H1 (cell line): ENCODE measurements at regions not wholly inside any gene's neighbourhood (a gene's known extent, or its start where the extent isn't known, plus 50 kb on each side); places are given as distances from the start of the nearest gene placed in this dataset.

Experiments
- CHD2 ChIP-seq: IDR thresholded peaks from 2 replicates; pipeline ENCODE4 v1.6.1; 2012; ENCODE audit warnings: low read length, improper control_type of control experiment
- CREB1 ChIP-seq: IDR thresholded peaks from 2 replicates; pipeline ENCODE4 v1.6.1; 2012; ENCODE audit warnings: inconsistent platforms
- KDM5A ChIP-seq: fragments of 200-600 bp; IDR thresholded peaks from 2 replicates; pipeline ENCODE4 v1.7.1; 2012; ENCODE audit warnings: mild to moderate bottlenecking, low read length, inconsistent platforms, mixed read lengths
- POLR2A ChIP-seq, 2 experiments: IDR thresholded peaks; 1 replicate in 1 of 2; 2 replicates in 1 of 2; pipeline ENCODE4 v1.6.1; 2011; ENCODE audit warnings: low read depth in 2 of 2, low read length in 2 of 2, mild to moderate bottlenecking in 2 of 2; ENCODE audit errors: control extremely low read depth in 1 of 2
- SIN3A ChIP-seq, 2 experiments: IDR thresholded peaks in 1 of 2; conservative IDR thresholded peaks in 1 of 2; 2 replicates each; pipeline ENCODE4 v1.6.1; 2011 to 2012; ENCODE audit warnings: low read length in 2 of 2, improper control_type of control experiment in 1 of 2, low read depth in 1 of 2, mild to moderate bottlenecking in 1 of 2
- SIX5 ChIP-seq: IDR thresholded peaks from 2 replicates; pipeline ENCODE4 v1.6.1; 2011; ENCODE audit warnings: mild to moderate bottlenecking, low read depth, low read length
- TEAD4 ChIP-seq: IDR thresholded peaks from 2 replicates; pipeline ENCODE4 v1.6.1; 2012; ENCODE audit warnings: low read depth, low read length, inconsistent platforms, mixed read lengths
- TF ChIP-seq, protein P1 (sequence below), 3 experiments: IDR thresholded peaks; 1 replicate in 2 of 3; 2 replicates in 1 of 3; pipeline versions ENCODE4 v1.5.1 to v1.6.1; 2011; ENCODE audit warnings: low read length in 3 of 3, mild to moderate bottlenecking in 3 of 3, inconsistent platforms in 2 of 3, low read depth in 1 of 3, moderate library complexity in 1 of 3; ENCODE audit not compliant: insufficient read depth in 1 of 3; ENCODE audit errors: control extremely low read depth in 1 of 3

DNA sequence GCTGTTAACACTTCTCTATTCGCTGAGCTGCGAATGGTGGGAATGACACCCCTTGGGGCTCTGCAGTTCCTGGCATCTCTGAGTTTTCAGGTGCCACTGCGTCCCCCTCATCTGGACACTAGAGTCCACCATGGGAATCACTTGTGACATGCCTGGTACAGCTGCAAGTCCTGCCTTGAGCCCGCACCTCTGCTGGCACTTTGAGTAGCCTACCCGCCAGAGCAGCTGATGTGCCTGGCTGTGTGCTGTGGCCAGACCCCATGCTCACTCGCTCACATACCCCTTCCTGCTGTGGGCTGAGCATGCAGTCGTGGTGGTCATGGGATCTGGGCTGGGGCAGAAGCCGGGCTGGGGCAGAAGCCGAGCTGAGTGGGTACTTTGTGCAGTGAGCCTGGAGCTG is 117.6 kb downstream of the RND3 start:
- no peak for TF ChIP-seq POLR2A (IDR thresholded peaks at IDR 0.05; ENCODE audit: control extremely low read depth in 1 of 2, low read depth in 2 of 2, low read length in 2 of 2)
- no peak for TF ChIP-seq TEAD4
- no peak for TF ChIP-seq CREB1
- TF ChIP-seq, protein P1, sequence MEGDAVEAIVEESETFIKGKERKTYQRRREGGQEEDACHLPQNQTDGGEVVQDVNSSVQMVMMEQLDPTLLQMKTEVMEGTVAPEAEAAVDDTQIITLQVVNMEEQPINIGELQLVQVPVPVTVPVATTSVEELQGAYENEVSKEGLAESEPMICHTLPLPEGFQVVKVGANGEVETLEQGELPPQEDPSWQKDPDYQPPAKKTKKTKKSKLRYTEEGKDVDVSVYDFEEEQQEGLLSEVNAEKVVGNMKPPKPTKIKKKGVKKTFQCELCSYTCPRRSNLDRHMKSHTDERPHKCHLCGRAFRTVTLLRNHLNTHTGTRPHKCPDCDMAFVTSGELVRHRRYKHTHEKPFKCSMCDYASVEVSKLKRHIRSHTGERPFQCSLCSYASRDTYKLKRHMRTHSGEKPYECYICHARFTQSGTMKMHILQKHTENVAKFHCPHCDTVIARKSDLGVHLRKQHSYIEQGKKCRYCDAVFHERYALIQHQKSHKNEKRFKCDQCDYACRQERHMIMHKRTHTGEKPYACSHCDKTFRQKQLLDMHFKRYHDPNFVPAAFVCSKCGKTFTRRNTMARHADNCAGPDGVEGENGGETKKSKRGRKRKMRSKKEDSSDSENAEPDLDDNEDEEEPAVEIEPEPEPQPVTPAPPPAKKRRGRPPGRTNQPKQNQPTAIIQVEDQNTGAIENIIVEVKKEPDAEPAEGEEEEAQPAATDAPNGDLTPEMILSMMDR (IDR thresholded peaks at IDR 0.05; ENCODE audit: control extremely low read depth in 1 of 3, insufficient read depth in 1 of 3, low read depth in 1 of 3, low read length in 3 of 3), result no peak
- TF ChIP-seq CHD2, result no peak
- no peak for TF ChIP-seq KDM5A
- TF ChIP-seq SIN3A (conservative IDR thresholded peaks at IDR 0.05 in 1 of 2, IDR thresholded peaks at IDR 0.05 in 1 of 2; ENCODE audit: low read depth in 1 of 2, low read length in 2 of 2), result no peak
- no peak for TF ChIP-seq SIX5
